IMR-90 (cell line): ENCODE measurements at regions not wholly inside any gene's neighbourhood (a gene's known extent, or its start where the extent isn't known, plus 50 kb on each side); places are given as distances from the start of the nearest gene placed in this dataset.

Experiments
- ATAC-seq: fragments of 200-7000 bp; cut with Tn5 transposase; 2 replicates; pipeline ENCODE4 v1.9.1; 2020; ENCODE audit warnings: low read depth, mild to moderate bottlenecking, moderate library complexity
- BruUV-seq: library from RNA; stranded (reverse); fragments of 400-500 nt; replicated peaks from 2 replicates; lab custom pipeline; 2021; lab: Mats Ljungman, UMichigan
- CTCF ChIA-PET: fragments of 300-600 bp; formaldehyde crosslinking; extraction: SDS; loops from one replicate; lab custom pipeline; 2021; ENCODE audit warnings: antibody characterized with exemption; lab: Yijun Ruan, JAX
- POLR2A ChIA-PET: fragments of 300-600 bp; sonication (Branson Sonifier 250); formaldehyde crosslinking; loops from one replicate; lab custom pipeline; 2022; ENCODE audit warnings: antibody characterized with exemption; ENCODE audit not compliant: unreplicated experiment; lab: Charles Lee
- DNase-seq: peaks from one replicate; pipeline ENCODE4 v3.0.0; 2013
- H2AFZ ChIP-seq: replicated peaks from 2 replicates; pipeline ENCODE3; 2013; ENCODE audit warnings: low read length, mild to moderate bottlenecking; ENCODE audit not compliant: poor library complexity
- H2AK5ac ChIP-seq: 2 replicates; pipeline ENCODE4 v1.6.1; 2013; ENCODE audit warnings: low read depth, low read length, inconsistent platforms
- H2AK9ac ChIP-seq: replicated peaks from 2 replicates; pipeline ENCODE3; 2013; ENCODE audit warnings: mild to moderate bottlenecking, low read depth, low read length, moderate library complexity; ENCODE audit not compliant: poor library complexity
- H2BK120ac ChIP-seq: 2 replicates; pipeline ENCODE4 v1.6.1; 2013; ENCODE audit warnings: low read depth, low read length, inconsistent platforms
- H2BK15ac ChIP-seq: 3 replicates; pipeline ENCODE4 v1.6.1; 2013; ENCODE audit warnings: low read depth, low read length, inconsistent platforms
- H2BK20ac ChIP-seq: 2 replicates; pipeline ENCODE4 v1.6.1; 2013; ENCODE audit warnings: low read depth, mild to moderate bottlenecking, inconsistent platforms, low read length, moderate library complexity
- H2BK5ac ChIP-seq: 2 replicates; pipeline ENCODE4 v1.6.1; 2013; ENCODE audit warnings: mild to moderate bottlenecking, low read depth, low read length, inconsistent platforms; ENCODE audit not compliant: poor library complexity, severe bottlenecking
- H3K14ac ChIP-seq: replicated peaks from 2 replicates; pipeline ENCODE4 v1.6.1; 2013; ENCODE audit warnings: low read depth, low read length, inconsistent platforms
- H3K18ac ChIP-seq: 2 replicates; pipeline ENCODE4 v1.6.1; 2013; ENCODE audit warnings: low read depth, low read length, control low read depth
- H3K23ac ChIP-seq: 2 replicates; pipeline ENCODE4 v1.6.1; 2013; ENCODE audit warnings: low read depth, low read length, inconsistent platforms
- H3K27ac ChIP-seq: 2 replicates; pipeline ENCODE4 v1.5.1; 2013; ENCODE audit warnings: mild to moderate bottlenecking, control low read depth, low read length; ENCODE audit not compliant: insufficient read depth
- H3K27me3 ChIP-seq: 2 replicates; pipeline ENCODE4 v1.6.1; 2013; ENCODE audit warnings: low read length; ENCODE audit not compliant: control insufficient read depth, insufficient read depth
- H3K36me3 ChIP-seq: 2 replicates; pipeline ENCODE4 v1.6.1; 2013; ENCODE audit warnings: low read length, mixed read lengths; ENCODE audit not compliant: control insufficient read depth, insufficient read depth
- H3K4ac ChIP-seq: 2 replicates; pipeline ENCODE4 v1.6.1; 2013; ENCODE audit warnings: low read depth, low read length, inconsistent platforms
- H3K4me1 ChIP-seq: 2 replicates; pipeline ENCODE4 v1.6.1; 2013; ENCODE audit warnings: low read length, mixed read lengths; ENCODE audit not compliant: control insufficient read depth, insufficient read depth
- H3K4me2 ChIP-seq: 2 replicates; pipeline ENCODE4 v1.6.1; 2013; ENCODE audit warnings: low read depth, mild to moderate bottlenecking, control low read depth, low read length, moderate library complexity
- H3K4me3 ChIP-seq: 2 replicates; pipeline ENCODE4 v1.5.1; 2013; ENCODE audit warnings: low read depth, mild to moderate bottlenecking, control low read depth, low read length, moderate library complexity; ENCODE audit not compliant: insufficient read depth
- H3K56ac ChIP-seq: 2 replicates; pipeline ENCODE4 v1.6.1; 2013; ENCODE audit warnings: low read length, inconsistent platforms; ENCODE audit not compliant: insufficient read depth; ENCODE audit errors: extremely low read depth
- H3K79me1 ChIP-seq, 2 experiments: 2 replicates each; pipeline ENCODE4 v1.6.1; 2013; ENCODE audit warnings: low read length in 2 of 2, inconsistent platforms in 1 of 2, low read depth in 1 of 2
- H3K9ac ChIP-seq: 2 replicates; pipeline ENCODE4 v1.6.1; 2013; ENCODE audit warnings: low read depth, low read length, control low read depth
- H3K9me1 ChIP-seq: 2 replicates; pipeline ENCODE4 v1.6.1; 2013; ENCODE audit warnings: low read length, inconsistent platforms; ENCODE audit not compliant: insufficient read depth
- H3K9me3 ChIP-seq: 2 replicates; pipeline ENCODE4 v1.6.1; 2013; ENCODE audit warnings: low read length; ENCODE audit not compliant: control insufficient read depth, insufficient read depth
- H4K20me1 ChIP-seq: 2 replicates; pipeline ENCODE4 v1.6.1; 2013; ENCODE audit warnings: low read length, inconsistent platforms; ENCODE audit not compliant: insufficient read depth
- H4K5ac ChIP-seq: 2 replicates; pipeline ENCODE4 v1.6.1; 2013; ENCODE audit warnings: mild to moderate bottlenecking, low read depth, low read length, control low read depth
- H4K8ac ChIP-seq, 2 experiments: 2 replicates each; pipeline ENCODE4 v1.6.1; 2013; ENCODE audit warnings: low read depth in 2 of 2, low read length in 2 of 2, control low read depth in 1 of 2, inconsistent platforms in 1 of 2
- H4K91ac ChIP-seq: 2 replicates; pipeline ENCODE4 v1.6.1; 2013; ENCODE audit warnings: low read depth, low read length, inconsistent platforms; ENCODE audit not compliant: insufficient read depth
- CHD1 ChIP-seq: IDR thresholded peaks from 2 replicates; pipeline ENCODE4 v1.6.1; 2012; ENCODE audit warnings: low read depth, low read length, improper control_type of control experiment
- FOS ChIP-seq: fragments of 150-350 bp; IDR thresholded peaks from 2 replicates; pipeline ENCODE4 v1.6.1; 2016; ENCODE audit warnings: low read depth, low read length
- MAFK ChIP-seq: IDR thresholded peaks from 2 replicates; pipeline ENCODE4 v1.6.1; 2012; ENCODE audit warnings: low read depth, low read length, improper control_type of control experiment
- MXI1 ChIP-seq: IDR thresholded peaks from 2 replicates; pipeline ENCODE4 v1.6.1; 2012; ENCODE audit warnings: low read depth, mild to moderate bottlenecking, low read length, moderate library complexity, borderline replicate concordance
- SMC3 ChIP-seq: fragments of 150-350 bp; IDR thresholded peaks from 2 replicates; pipeline ENCODE4 v1.6.1; 2016; ENCODE audit warnings: low read depth, mild to moderate bottlenecking, antibody characterized with exemption, low read length, moderate library complexity
- WGBS, 2 experiments: methylation state at CpG; one replicate each; pipeline versions ENCODE4 v1.1.5 to v1.1.7; 2013; ENCODE audit warnings: missing lambda C conversion rate in 2 of 2; ENCODE audit not compliant: insufficient read length in 1 of 2; ENCODE audit errors: extremely low coverage in 2 of 2; 5-methylcytosine and 5-hydroxymethylcytosine counted together
- dilution Hi-C: fragments of 300-500 bp; cut with HindIII; formaldehyde crosslinking; loops from one replicate; pipeline ENCODE4 v1.14.3; 2018; ENCODE audit warnings: low sequenced_read_pairs; ENCODE audit not compliant: unreplicated experiment
- in situ Hi-C: fragments of 300-500 bp; cut with MboI; formaldehyde crosslinking; loops from 3 replicates; pipeline ENCODE4 v1.14.3; 2019; ENCODE audit warnings: low sequenced_read_pairs, inconsistent platforms, mixed read lengths
- intact Hi-C: fragments of 100-400 bp; cut with micrococcal nuclease; formaldehyde crosslinking; loops from 2 replicates; pipeline ENCODE4 v1.10.0; 2022

GRCh38 chr6:113219783-113220182 is 637.4 kb upstream of the MARCKS start:
- H3K27me3 ChIP-seq = no peaks in the 10 kb centered on the region
- no peak overlapping the region for H3K4ac ChIP-seq
- no peak overlapping the region for H2BK15ac ChIP-seq
- BruUV-seq = no TSS peak
- no peak overlapping the region for H4K8ac ChIP-seq
- H3K9ac ChIP-seq = no peak overlapping the region
- in situ Hi-C loops = no loop called here
- TF ChIP-seq CHD1 (no peak), MXI1 (no peak), FOS (no peak), MAFK (no peak), SMC3 (no peak)
- no peak overlapping the region for H2AK5ac ChIP-seq
- H3K36me3 ChIP-seq = no peaks in the 10 kb centered on the region
- no peaks in the 10 kb centered on the region for H4K20me1 ChIP-seq
- no peak overlapping the region for H4K5ac ChIP-seq
- no peak overlapping the region for H2BK20ac ChIP-seq
- ChIA-PET CTCF (no interaction called here), POLR2A (no interaction called here)
- no peaks in the 10 kb centered on the region for H3K4me1 ChIP-seq
- no peak overlapping the region for H3K23ac ChIP-seq
- no peaks in the 10 kb centered on the region for H3K9me1 ChIP-seq
- dilution Hi-C loops = no loop called here
- no peak overlapping the region for H3K18ac ChIP-seq
- DNase-seq = no peak
- no peak overlapping the region for H3K27ac ChIP-seq
- no peak overlapping the region for H3K14ac ChIP-seq
- no peak overlapping the region for H3K56ac ChIP-seq
- no peak overlapping the region for H2AK9ac ChIP-seq
- no peak for ATAC-seq
- no peak overlapping the region for H3K4me3 ChIP-seq
- no peak overlapping the region for H4K91ac ChIP-seq
- intact Hi-C loops = no loop called here
- no peak overlapping the region for H2BK120ac ChIP-seq
- H2AFZ ChIP-seq = no peak overlapping the region
- no peak overlapping the region for H2BK5ac ChIP-seq
- no CpG with 5 or more reads among the region's 2 CpGs for WGBS, 2 experiments
- H3K4me2 ChIP-seq = no peak overlapping the region
- no peaks in the 10 kb centered on the region for H3K79me1 ChIP-seq
- no peaks in the 10 kb centered on the region for H3K9me3 ChIP-seq
